HCT116 (cell line): ENCODE measurements at regions not wholly inside any gene's neighbourhood (a gene's known extent, or its start where the extent isn't known, plus 50 kb on each side); places are given as distances from the start of the nearest gene placed in this dataset.

Source experiments
- ATAC-seq: fragments of 200-7000 bp; cut with Tn5 transposase; 2 replicates; pipeline ENCODE4 v1.9.1; 2020; ENCODE audit warnings: mild to moderate bottlenecking, moderate library complexity
- BruUV-seq: library from RNA; stranded (reverse); fragments of 400-500 nt; replicated peaks from 2 replicates; lab custom pipeline; 2021; lab: Mats Ljungman, UMichigan
- CTCF ChIA-PET: fragments of 300-600 bp; sonication (Branson Sonifier 250); formaldehyde crosslinking; loops from one replicate; lab custom pipeline; 2021; ENCODE audit warnings: antibody characterized with exemption; lab: Charles Lee
- POLR2A ChIA-PET: fragments of 300-600, 350-600 bp; sonication (Branson Sonifier 250); formaldehyde crosslinking; loops from one replicate; lab custom pipeline; 2021; ENCODE audit warnings: antibody characterized with exemption; lab: Charles Lee
- RAD21 ChIA-PET, 2 experiments: fragments of 300-600 bp; sonication (Branson Sonifier 250); formaldehyde crosslinking; loops; one replicate each; lab custom pipeline; 2023; ENCODE audit warnings: low total read pairs in 2 of 2; ENCODE audit not compliant: uncharacterized antibody in 2 of 2, unreplicated experiment in 2 of 2, low non-redundant PET in 1 of 2; lab: Charles Lee
- DNase-seq: peaks from one replicate; pipeline ENCODE4 v3.0.0-alpha.2; 2010; ENCODE audit warnings: low read depth, low spot score
- H2AFZ ChIP-seq: fragments of 200-600 bp; shearing (Covaris generic), sonication (generic); 2 replicates; pipeline ENCODE4 v1.6.1; 2017; ENCODE audit warnings: low read depth, mixed run types, mixed read lengths, antibody characterized with exemption, low read length; ENCODE audit not compliant: poor library complexity, severe bottlenecking
- H3K27ac ChIP-seq: 2 replicates; pipeline ENCODE4 v1.5.1; 2012; ENCODE audit warnings: low read depth, low read length
- H3K27me3 ChIP-seq: fragments of 200-600 bp; sonication (generic); 2 replicates; pipeline ENCODE4 v1.6.1; 2016; ENCODE audit warnings: mixed run types, low read length, mixed read lengths; ENCODE audit not compliant: insufficient read depth
- H3K36me3 ChIP-seq, 2 experiments: fragments of 200-500 bp in 1 of 2; fragments of 200-600 bp in 1 of 2; sonication (Bioruptor generic) in 1 of 2; sonication (generic) in 1 of 2; 2 replicates each; pipeline versions ENCODE4 v1.5.1 to v1.6.1; 2014 to 2016; ENCODE audit warnings: low read length in 2 of 2, inconsistent platforms in 1 of 2, mixed read lengths in 1 of 2, mixed run types in 1 of 2; ENCODE audit not compliant: insufficient read depth in 2 of 2, control insufficient read depth in 1 of 2
- H3K4me1 ChIP-seq, 2 experiments: fragments of 200-600 bp in 1 of 2; sonication (generic) in 1 of 2; 2 replicates each; pipeline versions ENCODE4 v1.5.1 to v1.6.1; 2012 to 2017; ENCODE audit warnings: low read length in 2 of 2, inconsistent platforms in 1 of 2, mild to moderate bottlenecking in 1 of 2, mixed read lengths in 1 of 2, mixed run types in 1 of 2, moderate library complexity in 1 of 2; ENCODE audit not compliant: insufficient read depth in 2 of 2, control insufficient read depth in 1 of 2
- H3K4me2 ChIP-seq: fragments of 200-600 bp; sonication (generic); 2 replicates; pipeline ENCODE4 v1.6.1; 2017; ENCODE audit warnings: mixed run types, low read length, mixed read lengths
- H3K4me3 ChIP-seq, 2 experiments: fragments of 200-600 bp in 1 of 2; sonication (generic) in 1 of 2; replicated peaks in 1 of 2; 2 replicates each; pipeline ENCODE4 v1.5.1; 2011 to 2016; ENCODE audit warnings: low read length in 2 of 2, control low read depth in 1 of 2, low read depth in 1 of 2, mild to moderate bottlenecking in 1 of 2, mixed read lengths in 1 of 2, mixed run types in 1 of 2
- H3K79me2 ChIP-seq: fragments of 200-600 bp; sonication (generic); 2 replicates; pipeline ENCODE4 v1.6.1; 2017; ENCODE audit warnings: mild to moderate bottlenecking, mixed run types, low read length, moderate library complexity, mixed read lengths; ENCODE audit not compliant: insufficient read depth
- H3K9ac ChIP-seq: fragments of 200-600 bp; sonication (generic); 2 replicates; pipeline ENCODE4 v1.6.1; 2016; ENCODE audit warnings: low read length, mixed read lengths
- H3K9me2 ChIP-seq: fragments of 200-600 bp; sonication (generic), shearing (Covaris generic); 2 replicates; pipeline ENCODE4 v1.6.1; 2017; ENCODE audit warnings: mixed run types, mild to moderate bottlenecking, moderate library complexity; ENCODE audit not compliant: insufficient read depth
- H3K9me3 ChIP-seq, 2 experiments: fragments of 200-500 bp in 1 of 2; fragments of 200-600 bp in 1 of 2; sonication (Bioruptor generic) in 1 of 2; sonication (generic) in 1 of 2; 2 replicates each; pipeline ENCODE4 v1.6.1; 2014 to 2017; ENCODE audit warnings: low read length in 2 of 2, mixed read lengths in 2 of 2, inconsistent platforms in 1 of 2, low read depth in 1 of 2, mild to moderate bottlenecking in 1 of 2, mixed run types in 1 of 2, moderate library complexity in 1 of 2; ENCODE audit not compliant: control insufficient read depth in 1 of 2, insufficient read depth in 1 of 2
- H4K20me1 ChIP-seq: fragments of 200-600 bp; sonication (generic), shearing (Covaris generic); 2 replicates; pipeline ENCODE4 v1.6.1; 2017; ENCODE audit warnings: mixed run types, mild to moderate bottlenecking, moderate library complexity; ENCODE audit not compliant: insufficient read depth
- CBX3 ChIP-seq: IDR thresholded peaks from 2 replicates; pipeline ENCODE4 v1.6.1; 2012; ENCODE audit warnings: low read depth
- CEBPB ChIP-seq: IDR thresholded peaks from 2 replicates; pipeline ENCODE4 v1.6.1; 2012; ENCODE audit warnings: low read depth
- EGR1 ChIP-seq: IDR thresholded peaks from 2 replicates; pipeline ENCODE4 v1.6.1; 2012; ENCODE audit warnings: low read depth
- ELF1 ChIP-seq: IDR thresholded peaks from 2 replicates; pipeline ENCODE4 v1.6.1; 2012; ENCODE audit warnings: low read depth, borderline replicate concordance
- EZH2 ChIP-seq: fragments of 200-600 bp; sonication (generic); IDR thresholded peaks from 2 replicates; pipeline ENCODE4 v1.6.1; 2017; ENCODE audit warnings: antibody characterized with exemption, mixed run types
- EZH2phosphoT487 ChIP-seq: fragments of 200-600 bp; IDR thresholded peaks from 2 replicates; pipeline ENCODE4 v1.6.1; 2018; ENCODE audit warnings: antibody characterized with exemption, borderline replicate concordance
- FOSL1 ChIP-seq: IDR thresholded peaks from 2 replicates; pipeline ENCODE4 v1.6.1; 2012; ENCODE audit warnings: low read depth
- POLR2AphosphoS5 ChIP-seq: IDR thresholded peaks from 2 replicates; pipeline ENCODE4 v1.6.1; 2011; ENCODE audit warnings: mild to moderate bottlenecking, low read depth, low read length, moderate library complexity
- RAD21 ChIP-seq: IDR thresholded peaks from 2 replicates; pipeline ENCODE4 v1.6.1; 2012; ENCODE audit warnings: low read depth, mild to moderate bottlenecking
- SRF ChIP-seq: IDR thresholded peaks from 2 replicates; pipeline ENCODE4 v1.6.1; 2012; ENCODE audit warnings: low read depth
- TCF7L2 ChIP-seq: IDR thresholded peaks from 2 replicates; pipeline ENCODE4 v1.7.0; 2011; ENCODE audit warnings: borderline replicate concordance, inconsistent platforms; ENCODE audit not compliant: insufficient read depth, insufficient read length; ENCODE audit errors: extremely low read depth
- ZNF274 ChIP-seq: fragments of 200-500 bp; sonication (Bioruptor generic); IDR thresholded peaks from 2 replicates; pipeline ENCODE4 v1.6.1; 2014; ENCODE audit warnings: mild to moderate bottlenecking, low read depth, low read length, inconsistent platforms
- intact Hi-C: fragments of 100-400 bp; cut with micrococcal nuclease; formaldehyde crosslinking; loops from 2 replicates; pipeline ENCODE4 v1.10.0; 2022
- TF ChIP-seq, protein P1 (sequence below): IDR thresholded peaks from 2 replicates; pipeline ENCODE4 v1.6.1; 2011; ENCODE audit warnings: mild to moderate bottlenecking, low read length, moderate library complexity; ENCODE audit not compliant: insufficient replicate concordance; ENCODE audit errors: extremely low read depth
- TF ChIP-seq, protein P2 (sequence below): IDR thresholded peaks from 2 replicates; pipeline ENCODE4 v1.6.1; 2012
- TF ChIP-seq, protein P3 (sequence below): IDR thresholded peaks from 2 replicates; pipeline ENCODE4 v1.6.1; 2012

DNA sequence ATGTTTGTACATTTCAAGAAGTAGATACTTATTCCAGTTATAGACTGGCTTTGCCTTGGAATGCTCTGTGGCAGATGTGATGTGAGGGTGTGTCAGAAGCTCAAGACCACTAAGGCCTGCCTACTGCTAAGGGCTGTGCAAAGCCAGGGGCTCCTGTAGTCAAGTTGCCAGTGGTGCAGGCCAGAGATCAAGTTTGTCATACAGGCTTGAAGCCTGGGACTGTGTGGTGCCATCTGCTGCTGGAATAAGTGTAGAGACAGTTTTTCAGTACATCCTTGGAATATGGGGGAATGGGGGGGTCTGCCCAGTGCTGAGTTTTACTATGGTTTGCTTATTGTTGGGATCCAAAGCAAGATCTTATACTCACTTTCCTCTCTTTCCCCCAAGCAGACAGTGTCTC, 649.9 kb upstream of the FOXG1 start:
- no TSS peak for BruUV-seq
- ChIA-PET RAD21 (no interaction called here), POLR2A (no interaction called here)
- H3K79me2 ChIP-seq = no peaks in the 10 kb centered on the region
- no peak overlapping the region for H3K27ac ChIP-seq
- ATAC-seq = no peak
- H4K20me1 ChIP-seq = no peaks in the 10 kb centered on the region
- H3K9me2 ChIP-seq = no peaks in the 10 kb centered on the region
- no peak for TF ChIP-seq EZH2phosphoT487
- TF ChIP-seq, protein P1, sequence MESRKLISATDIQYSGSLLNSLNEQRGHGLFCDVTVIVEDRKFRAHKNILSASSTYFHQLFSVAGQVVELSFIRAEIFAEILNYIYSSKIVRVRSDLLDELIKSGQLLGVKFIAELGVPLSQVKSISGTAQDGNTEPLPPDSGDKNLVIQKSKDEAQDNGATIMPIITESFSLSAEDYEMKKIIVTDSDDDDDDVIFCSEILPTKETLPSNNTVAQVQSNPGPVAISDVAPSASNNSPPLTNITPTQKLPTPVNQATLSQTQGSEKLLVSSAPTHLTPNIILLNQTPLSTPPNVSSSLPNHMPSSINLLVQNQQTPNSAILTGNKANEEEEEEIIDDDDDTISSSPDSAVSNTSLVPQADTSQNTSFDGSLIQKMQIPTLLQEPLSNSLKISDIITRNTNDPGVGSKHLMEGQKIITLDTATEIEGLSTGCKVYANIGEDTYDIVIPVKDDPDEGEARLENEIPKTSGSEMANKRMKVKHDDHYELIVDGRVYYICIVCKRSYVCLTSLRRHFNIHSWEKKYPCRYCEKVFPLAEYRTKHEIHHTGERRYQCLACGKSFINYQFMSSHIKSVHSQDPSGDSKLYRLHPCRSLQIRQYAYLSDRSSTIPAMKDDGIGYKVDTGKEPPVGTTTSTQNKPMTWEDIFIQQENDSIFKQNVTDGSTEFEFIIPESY = no peak
- no peak for TF ChIP-seq POLR2AphosphoS5
- TF ChIP-seq, all 23 proteins: peak for 0
- Histone ChIP-seq H3K27me3 (no peaks in the 10 kb centered on the region), H3K9me3 (peaks cover 16 to 26% of the 10 kb centered on the region in 2 experiments; a peak in 2 of 4 replicates), H3K4me3 (no peak overlapping the region), H3K9ac (no peak overlapping the region), H3K4me1 (no peaks in the 10 kb centered on the region), H3K36me3 (no peaks in the 10 kb centered on the region), H2AFZ (no peak overlapping the region), H3K4me2 (no peak overlapping the region)
- intact Hi-C loops = no loop called here
- CTCF ChIA-PET = no interaction called here
- DNase-seq = no peak

DNA sequence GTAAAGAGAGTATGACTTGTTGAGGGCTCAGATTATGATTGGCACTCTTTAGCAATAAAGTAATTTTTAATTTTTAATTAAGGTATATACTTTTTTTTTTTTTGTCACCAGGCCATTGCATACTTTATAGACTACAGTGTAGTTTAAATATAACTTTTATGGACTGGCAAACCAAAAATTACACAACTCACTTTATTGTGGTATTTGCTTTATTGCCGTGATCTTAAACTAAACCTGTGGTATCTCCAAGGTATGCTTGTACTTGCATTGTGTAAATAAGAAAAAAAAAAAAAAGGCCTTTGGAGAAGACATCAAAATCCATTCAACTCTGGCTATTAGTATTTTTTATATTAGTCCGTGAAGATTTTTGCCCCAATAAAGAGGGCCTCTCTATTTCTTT, 646.7 kb upstream of the FOXG1 start:
- CTCF ChIA-PET = no interaction called here
- no peaks in the 10 kb centered on the region for H3K27me3 ChIP-seq
- intact Hi-C loops = no loop called here
- TF ChIP-seq, protein P2, sequence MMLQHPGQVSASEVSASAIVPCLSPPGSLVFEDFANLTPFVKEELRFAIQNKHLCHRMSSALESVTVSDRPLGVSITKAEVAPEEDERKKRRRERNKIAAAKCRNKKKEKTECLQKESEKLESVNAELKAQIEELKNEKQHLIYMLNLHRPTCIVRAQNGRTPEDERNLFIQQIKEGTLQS = no peak
- TF ChIP-seq ZNF274 (no peak), SRF (no peak), ELF1 (no peak), EZH2 (no peak), CEBPB (no peak), RAD21 (no peak), CBX3 (no peak), EGR1 (no peak), FOSL1 (no peak), TCF7L2 (no peak), POLR2AphosphoS5 (no peak)
- TF ChIP-seq, protein P1 = no peak
- TF ChIP-seq, protein P3, sequence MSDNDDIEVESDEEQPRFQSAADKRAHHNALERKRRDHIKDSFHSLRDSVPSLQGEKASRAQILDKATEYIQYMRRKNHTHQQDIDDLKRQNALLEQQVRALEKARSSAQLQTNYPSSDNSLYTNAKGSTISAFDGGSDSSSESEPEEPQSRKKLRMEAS = no peak
- no peaks in the 10 kb centered on the region for H3K9me2 ChIP-seq
- no peak overlapping the region for H2AFZ ChIP-seq
- no peak overlapping the region for H3K4me2 ChIP-seq
- POLR2A ChIA-PET = no interaction called here
- no peaks in the 10 kb centered on the region for H3K36me3 ChIP-seq
- no peak overlapping the region for H3K4me3 ChIP-seq
- H3K9me3 ChIP-seq = peaks cover 10 to 30% of the 10 kb centered on the region in 2 experiments; a peak in 2 of 4 replicates
- H3K27ac ChIP-seq = no peak overlapping the region
- H3K79me2 ChIP-seq = no peaks in the 10 kb centered on the region
- DNase-seq (no peak), ATAC-seq (no peak)
- no TSS peak for BruUV-seq
- H3K4me1 ChIP-seq = no peaks in the 10 kb centered on the region
- H3K9ac ChIP-seq = no peak overlapping the region
- H4K20me1 ChIP-seq = no peaks in the 10 kb centered on the region
- RAD21 ChIA-PET = no interaction called here
